LoVo (cell line): ENCODE measurements at regions not wholly inside any gene's neighbourhood (a gene's known extent, or its start where the extent isn't known, plus 50 kb on each side); places are given as distances from the start of the nearest gene placed in this dataset.
"Not testable (repeated sequence)": the region's sequence is repeated elsewhere in the genome, so short reads cannot be mapped to it uniquely, and the experiment has no call there.

Experiments used
- DNase-seq: peaks from one replicate; pipeline ENCODE4 v3.0.0-alpha.2; 2016; ENCODE audit warnings: low spot score

- no peak for DNase-seq
Observed at GRCh38 chr6:8906699-8907098, 471.4 kb upstream of the SLC35B3 start.

GRCh38 chr6:8905757-8906156 is 470.4 kb upstream of the SLC35B3 start:
- DNase-seq: no peak

- no peak for DNase-seq
Observed at GRCh38 chr6:8904754-8905153, 469.4 kb upstream of the SLC35B3 start.

GRCh38 chr6:8900056-8900455 is 464.7 kb upstream of the SLC35B3 start:
- DNase-seq: no peak

- DNase-seq: no peak
Observed at GRCh38 chr6:8889514-8889913, 454.2 kb upstream of the SLC35B3 start.

GRCh38 chr6:8888468-8888867 is 453.1 kb upstream of the SLC35B3 start:
- no peak for DNase-seq

- no peak for DNase-seq
Observed at GRCh38 chr6:8881663-8882062, 446.3 kb upstream of the SLC35B3 start.

GRCh38 chr6:8879334-8879733 is 444.0 kb upstream of the SLC35B3 start:
- DNase-seq: no peak

- DNase-seq: no peak
Observed at GRCh38 chr6:8875986-8876385, 440.6 kb upstream of the SLC35B3 start.

- no peak for DNase-seq
Observed at GRCh38 chr6:8872589-8872988, 437.2 kb upstream of the SLC35B3 start.

GRCh38 chr6:8865451-8865850 is 430.1 kb upstream of the SLC35B3 start:
- no peak for DNase-seq

GRCh38 chr6:8860671-8861070 is 425.3 kb upstream of the SLC35B3 start:
- no peak for DNase-seq

GRCh38 chr6:8859501-8859900 is 424.2 kb upstream of the SLC35B3 start:
- no peak for DNase-seq

GRCh38 chr6:8858854-8859331 is 423.5 kb upstream of the SLC35B3 start:
- no peak for DNase-seq

GRCh38 chr6:8857160-8857559 is 421.8 kb upstream of the SLC35B3 start:
- no peak for DNase-seq

- no peak for DNase-seq
Observed at GRCh38 chr6:8855411-8855810, 420.1 kb upstream of the SLC35B3 start.

GRCh38 chr6:8852332-8852731 is 417.0 kb upstream of the SLC35B3 start:
- no peak for DNase-seq

GRCh38 chr6:8846680-8847079 is 411.3 kb upstream of the SLC35B3 start:
- DNase-seq: not testable (repeated sequence)

- no peak for DNase-seq
Observed at GRCh38 chr6:8845690-8846089, 410.3 kb upstream of the SLC35B3 start.

- no peak for DNase-seq
Observed at GRCh38 chr6:8844968-8845367, 409.6 kb upstream of the SLC35B3 start.

GRCh38 chr6:8839626-8840025 is 404.3 kb upstream of the SLC35B3 start:
- no peak for DNase-seq

- no peak for DNase-seq
Observed at GRCh38 chr6:8837343-8837742, 402.0 kb upstream of the SLC35B3 start.

GRCh38 chr6:8832695-8833094 is 397.4 kb upstream of the SLC35B3 start:
- DNase-seq: not testable (repeated sequence)

GRCh38 chr6:8831366-8832152 is 396.2 kb upstream of the SLC35B3 start:
- no peak for DNase-seq
